WTC11 (cell line): ENCODE measurements at regions not wholly inside any gene's neighbourhood (a gene's known extent, or its start where the extent isn't known, plus 50 kb on each side); places are given as distances from the start of the nearest gene placed in this dataset.

ENCODE experiments used
- ATAC-seq: fragments of 200-7000 bp; cut with Tn5 transposase; 2 replicates; pipeline ENCODE4 v1.10.0; 2021; ENCODE audit warnings: mild to moderate bottlenecking, moderate library complexity
- CTCF ChIA-PET: fragments of 300-600 bp; sonication (Branson Sonifier 250); formaldehyde crosslinking; loops from one replicate; lab custom pipeline; 2021; ENCODE audit warnings: antibody characterized with exemption; lab: Charles Lee
- POLR2A ChIA-PET: fragments of 350-600 bp; sonication (Branson Sonifier 250); formaldehyde crosslinking; loops from one replicate; lab custom pipeline; 2021; ENCODE audit warnings: antibody characterized with exemption; lab: Charles Lee
- DNase-seq: peaks from one replicate; pipeline ENCODE4 v3.0.0; 2021; ENCODE audit warnings: low spot score
- H3K27ac Mint-ChIP-seq: 2 replicates; pipeline ENCODE4 v1.8.0; 2021; ENCODE audit warnings: mixed read lengths
- H3K27me3 Mint-ChIP-seq: 2 replicates; pipeline ENCODE4 v1.8.0; 2021; ENCODE audit warnings: low read depth, mild to moderate bottlenecking, moderate library complexity, mixed read lengths
- H3K36me3 Mint-ChIP-seq: 2 replicates; pipeline ENCODE4 v1.8.0; 2021; ENCODE audit warnings: mixed read lengths
- H3K4me1 Mint-ChIP-seq: 2 replicates; pipeline ENCODE4 v1.8.0; 2022; ENCODE audit warnings: mixed read lengths
- H3K4me3 Mint-ChIP-seq: 2 replicates; pipeline ENCODE4 v1.8.0; 2021; ENCODE audit warnings: mild to moderate bottlenecking, moderate library complexity, mixed read lengths
- H3K9me3 Mint-ChIP-seq: 2 replicates; pipeline ENCODE4 v1.8.0; 2021; ENCODE audit warnings: mixed read lengths
- AFF4 ChIP-seq: sonication (generic); formaldehyde crosslinking; IDR thresholded peaks from 2 replicates; pipeline ENCODE4 v1.8.1; 2023; ENCODE audit warnings: mild to moderate bottlenecking, missing genetic modification reagents, borderline replicate concordance
- ATF1 ChIP-seq: sonication (generic); formaldehyde crosslinking; IDR thresholded peaks from 2 replicates; pipeline ENCODE4 v1.8.1; 2023; ENCODE audit warnings: mild to moderate bottlenecking, moderate library complexity, missing genetic modification reagents
- CREB1 ChIP-seq: sonication (generic); formaldehyde crosslinking; IDR thresholded peaks from 2 replicates; pipeline ENCODE4 v1.8.0; 2023; ENCODE audit warnings: mild to moderate bottlenecking, missing genetic modification reagents
- CTCF ChIP-seq: fragments of 200-600 bp; IDR thresholded peaks from 2 replicates; pipeline ENCODE4 v1.8.0; 2022; ENCODE audit warnings: antibody characterized with exemption
- ETV6 ChIP-seq: sonication (generic); formaldehyde crosslinking; IDR thresholded peaks from 2 replicates; pipeline ENCODE4 v1.8.1; 2022; ENCODE audit warnings: mild to moderate bottlenecking, missing genetic modification reagents
- FOXP4 ChIP-seq: sonication (generic); formaldehyde crosslinking; IDR thresholded peaks from 2 replicates; pipeline ENCODE4 v1.8.0; 2022; ENCODE audit warnings: mild to moderate bottlenecking, missing genetic modification reagents
- HMGA2 ChIP-seq: fragments of 250-450 bp; sonication (Bioruptor Pico); IDR thresholded peaks from 2 replicates; pipeline ENCODE4 v1.4.0; 2021; ENCODE audit warnings: mild to moderate bottlenecking, moderate library complexity
- HMGXB4 ChIP-seq: sonication (generic); formaldehyde crosslinking; IDR thresholded peaks from 2 replicates; pipeline ENCODE4 v1.8.1; 2023; ENCODE audit warnings: mild to moderate bottlenecking, moderate library complexity, missing genetic modification reagents
- NR1H2 ChIP-seq: sonication (generic); formaldehyde crosslinking; IDR thresholded peaks from 2 replicates; pipeline ENCODE4 v1.9.0; 2021; ENCODE audit warnings: mild to moderate bottlenecking, moderate library complexity, missing genetic modification reagents
- PRDM15 ChIP-seq: sonication (generic); formaldehyde crosslinking; IDR thresholded peaks from 2 replicates; pipeline ENCODE4 v1.8.0; 2022; ENCODE audit warnings: missing genetic modification reagents
- PRRX2 ChIP-seq: fragments of 250-450 bp; sonication (Bioruptor Pico); IDR thresholded peaks from 2 replicates; pipeline ENCODE4 v1.8.0; 2021; ENCODE audit warnings: mild to moderate bottlenecking
- RORB ChIP-seq: fragments of 250-450 bp; sonication (Bioruptor Pico); IDR thresholded peaks from 2 replicates; pipeline ENCODE4 v1.9.0; 2021; ENCODE audit warnings: mild to moderate bottlenecking
- SOX15 ChIP-seq: fragments of 250-450 bp; sonication (Bioruptor Pico); IDR thresholded peaks from 2 replicates; pipeline ENCODE4 v1.9.0; 2021; ENCODE audit warnings: mild to moderate bottlenecking
- USF1 ChIP-seq: sonication (generic); formaldehyde crosslinking; IDR thresholded peaks from 2 replicates; pipeline ENCODE4 v1.8.0; 2022; ENCODE audit warnings: mild to moderate bottlenecking, missing genetic modification reagents
- ZNF317 ChIP-seq: sonication (generic); formaldehyde crosslinking; IDR thresholded peaks from 2 replicates; pipeline ENCODE4 v1.8.1; 2023; ENCODE audit warnings: low read depth, mild to moderate bottlenecking, moderate library complexity, missing genetic modification reagents, borderline replicate concordance
- ZNF423 ChIP-seq: fragments of 250-450 bp; sonication (Bioruptor Pico); IDR thresholded peaks from 2 replicates; pipeline ENCODE4 v2.1.2; 2022; ENCODE audit warnings: mild to moderate bottlenecking, moderate library complexity

- POLR2A ChIA-PET: no interaction called here
These were observed 2506.6 kb downstream of the ARAP2 start for GRCh38 chr4:33737726-33738125.

GRCh38 chr4:33739884-33740632 lies 2504.3 kb downstream of the ARAP2 start:
- ATAC-seq (no peak), DNase-seq (no peak)
- H3K4me3 Mint-ChIP-seq: no peak overlapping the region
- peaks cover 47% of the 10 kb centered on the region for H3K9me3 Mint-ChIP-seq
- peaks cover 15% of the 10 kb centered on the region for H3K4me1 Mint-ChIP-seq
- POLR2A ChIA-PET: interaction anchor here (0.6 kb wide), 1 partner anchor 10 kb away, joined by 3 read pairs; no protein-coding TSS in a partner anchor
- H3K36me3 Mint-ChIP-seq: peaks cover 31% of the 10 kb centered on the region
- no peak overlapping the region for H3K27ac Mint-ChIP-seq
- H3K27me3 Mint-ChIP-seq: no peaks in the 10 kb centered on the region
- CTCF ChIA-PET: no interaction called here
- TF ChIP-seq HMGA2 (CRISPR knock-in tag): no peak
- no peak for TF ChIP-seq AFF4
- TF ChIP-seq RORB (CRISPR knock-in tag): no peak
- TF ChIP-seq USF1 (CRISPR knock-in tag): no peak
- no peak for TF ChIP-seq HMGXB4
- TF ChIP-seq NR1H2 (CRISPR knock-in tag): no peak
- no peak for TF ChIP-seq PRRX2 (CRISPR knock-in tag)
- no peak for TF ChIP-seq ZNF317 (CRISPR knock-in tag)
- no peak for TF ChIP-seq ATF1 (CRISPR knock-in tag)
- TF ChIP-seq CREB1: no peak
- no peak for TF ChIP-seq CTCF

More at GRCh38 chr4:33737726-33738125, 2506.6 kb downstream of the ARAP2 start:
- TF ChIP-seq ZNF423 (CRISPR knock-in tag): no peak
- no peak for TF ChIP-seq ETV6 (CRISPR knock-in tag)
- TF ChIP-seq FOXP4: no peak
- no peak for TF ChIP-seq PRDM15 (CRISPR knock-in tag)
- no peak for TF ChIP-seq SOX15 (CRISPR knock-in tag)
- ATAC-seq (no peak), DNase-seq (no peak)
- H3K27me3 Mint-ChIP-seq: no peaks in the 10 kb centered on the region
- H3K27ac Mint-ChIP-seq: no peak overlapping the region
- peaks cover 15% of the 10 kb centered on the region for H3K4me1 Mint-ChIP-seq
- no peak overlapping the region for H3K4me3 Mint-ChIP-seq
- H3K9me3 Mint-ChIP-seq: peaks cover 49% of the 10 kb centered on the region
- CTCF ChIA-PET: no interaction called here
- H3K36me3 Mint-ChIP-seq: peaks cover 18% of the 10 kb centered on the region
